Left cardiac atrium (tissue), 4 donors: ENCODE measurements at regions not wholly inside any gene's neighbourhood (a gene's known extent, or its start where the extent isn't known, plus 50 kb on each side); places are given as distances from the start of the nearest gene placed in this dataset.

Experiments
- ATAC-seq, 2 donors: fragments of 200-7000 bp; cut with Tn5 transposase; one replicate each; pipeline ENCODE4 v1.9.1; 2020; ENCODE audit warnings: mild to moderate bottlenecking in 2 of 2, moderate library complexity in 2 of 2
- DNase-seq: peaks from one replicate; pipeline ENCODE4 v3.0.0-alpha.2; 2020
- intact Hi-C, 2 donors: fragments of 100-400 bp; cut with DNase I; formaldehyde crosslinking; loops; one replicate each; pipeline versions ENCODE4 v1.14.1 to v1.15.1; 2022 to 2023
- donor health status: DM: no; HTN: yes; CAD: no.
- donor health status: DM: no; HTN: yes; CAD: no; lungs with severe emphysema.
- donor health status: DM: yes; HTN: yes; CAD: no.
- donor health status: Dilated cardiomyopathy.

DNA sequence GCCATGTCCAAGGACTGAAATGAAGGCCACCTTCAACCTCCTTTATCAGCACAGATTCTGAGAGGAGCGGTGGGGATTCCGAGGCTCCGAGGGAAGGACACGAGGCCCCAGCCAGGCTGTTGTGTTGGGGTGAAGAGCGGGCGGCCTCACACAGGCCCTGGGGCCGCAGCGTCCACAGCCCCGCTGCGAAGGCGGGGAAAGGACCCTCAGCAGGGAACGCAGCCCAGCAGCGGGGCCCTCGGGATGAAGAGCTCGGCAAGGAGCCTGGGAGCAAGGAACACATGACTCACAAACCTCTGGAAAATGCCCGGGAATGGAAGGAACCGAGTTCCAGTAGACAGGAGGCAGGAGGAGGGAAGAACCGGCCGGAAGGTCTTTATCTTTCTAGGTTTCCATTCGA, 227.2 kb downstream of the BRD1 start:
- no peak for ATAC-seq
- no peak for DNase-seq
- intact Hi-C loops, result no loop called here

DNA sequence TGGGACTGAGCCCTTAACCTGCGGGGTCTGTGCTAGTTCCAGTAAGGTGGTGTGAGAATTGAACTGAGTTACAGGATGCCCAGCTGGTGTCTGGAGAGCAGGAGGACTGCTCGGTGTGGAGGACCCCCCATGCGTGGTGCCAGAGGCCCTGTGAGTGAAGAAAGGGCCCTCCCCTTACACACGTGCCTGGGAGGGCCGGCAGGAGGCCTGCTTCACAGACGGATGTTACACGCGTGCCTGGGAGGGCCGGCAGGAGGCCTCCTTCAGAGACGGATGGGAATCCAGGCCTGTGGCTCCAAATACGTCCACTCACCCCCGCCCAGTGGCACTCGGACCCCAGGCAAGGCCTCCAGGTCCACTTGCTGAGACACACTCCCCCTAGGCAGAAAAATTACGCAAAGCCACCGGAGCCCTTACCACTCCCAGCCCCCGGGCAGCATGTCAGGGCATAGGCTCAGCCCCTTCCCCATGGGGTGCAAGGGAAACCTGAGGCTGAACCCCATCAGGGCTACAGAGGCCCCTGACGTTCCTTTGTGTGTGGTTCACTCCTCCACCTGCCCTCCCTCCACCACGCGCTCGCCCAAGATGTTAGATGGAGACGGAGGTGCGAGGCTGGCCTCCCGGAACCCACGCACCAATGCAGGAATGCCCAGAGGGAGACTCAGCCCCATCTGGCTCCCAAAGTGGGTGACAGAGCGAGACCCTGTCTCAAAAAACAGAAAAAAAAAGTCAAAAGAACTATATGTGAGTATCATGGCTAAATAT, 227.8 kb downstream of the BRD1 start:
- DNase-seq (no peak), ATAC-seq (no peak)
- intact Hi-C loops, result no loop called here

DNA sequence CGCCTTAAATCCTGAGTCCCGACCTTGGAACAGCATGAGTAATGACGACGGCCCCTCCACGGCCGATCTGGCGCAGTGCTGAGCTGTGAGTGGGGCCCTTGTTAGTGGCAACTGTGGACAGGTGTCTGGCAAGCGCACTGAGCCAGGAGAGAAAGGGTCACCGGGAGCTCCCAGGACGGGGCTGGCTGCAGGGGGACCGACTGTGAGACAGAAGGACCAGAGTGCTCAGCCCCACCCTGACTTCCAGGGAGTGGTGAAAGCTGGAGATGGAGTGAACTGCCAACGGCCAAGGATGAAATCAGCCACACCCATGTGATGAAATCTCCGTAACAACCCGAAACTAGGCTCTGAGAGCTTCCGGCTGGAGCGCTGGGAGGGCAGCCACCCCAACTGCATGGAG, 228.6 kb downstream of the BRD1 start:
- DNase-seq, result no peak
- ATAC-seq, result no peak
- intact Hi-C loops, result no loop called here

DNA sequence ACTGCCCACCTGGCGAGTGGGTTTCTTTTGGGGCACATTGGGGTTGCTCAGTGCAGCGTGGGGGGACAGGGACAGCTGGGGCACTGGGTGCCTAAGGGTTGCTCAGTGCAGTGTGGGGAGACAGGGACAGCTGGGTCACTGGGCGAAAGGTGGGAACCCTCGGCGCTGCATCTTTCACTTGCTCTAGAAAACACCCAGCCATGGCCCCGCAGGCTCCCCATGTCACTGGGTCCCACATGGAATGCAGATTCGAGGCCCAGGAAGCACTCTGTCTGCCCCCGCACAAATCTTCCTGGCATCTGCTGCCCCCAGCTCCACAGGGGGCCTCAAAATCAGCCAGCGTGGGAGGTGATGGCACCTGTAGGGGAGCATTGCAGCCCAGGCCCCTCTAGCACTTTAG, 229.3 kb downstream of the BRD1 start:
- ATAC-seq (no peak), DNase-seq (no peak)
- intact Hi-C loops, result no loop called here

DNA sequence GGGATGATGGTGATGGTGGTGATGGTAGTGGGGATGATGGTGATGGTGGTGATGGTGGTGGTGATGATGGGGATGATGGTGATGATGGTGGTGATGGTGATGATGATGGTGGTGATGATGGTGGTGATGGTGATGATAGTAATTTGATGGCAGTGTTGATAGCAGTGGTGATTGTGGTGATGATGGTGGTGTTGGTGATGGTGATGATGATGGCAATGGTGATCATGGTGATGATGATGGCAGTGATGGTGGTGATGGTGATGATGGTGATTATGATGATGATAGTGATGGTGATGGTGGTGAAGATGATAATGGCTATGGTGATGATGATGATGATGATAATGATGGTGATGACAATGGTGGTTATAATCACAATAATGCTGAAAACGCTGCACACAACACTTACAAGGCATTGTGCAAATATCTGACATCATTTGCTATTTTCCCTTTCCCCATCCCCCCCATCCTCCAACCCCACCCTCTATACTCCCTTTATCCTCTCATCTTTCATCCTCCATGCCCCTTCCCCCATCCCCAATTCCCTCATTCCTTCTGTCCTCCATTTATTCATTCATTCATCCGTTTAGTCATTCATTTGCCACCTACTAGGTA, 230.1 kb downstream of the BRD1 start:
- intact Hi-C loops, result no loop called here
- no peak for ATAC-seq
- no peak for DNase-seq

DNA sequence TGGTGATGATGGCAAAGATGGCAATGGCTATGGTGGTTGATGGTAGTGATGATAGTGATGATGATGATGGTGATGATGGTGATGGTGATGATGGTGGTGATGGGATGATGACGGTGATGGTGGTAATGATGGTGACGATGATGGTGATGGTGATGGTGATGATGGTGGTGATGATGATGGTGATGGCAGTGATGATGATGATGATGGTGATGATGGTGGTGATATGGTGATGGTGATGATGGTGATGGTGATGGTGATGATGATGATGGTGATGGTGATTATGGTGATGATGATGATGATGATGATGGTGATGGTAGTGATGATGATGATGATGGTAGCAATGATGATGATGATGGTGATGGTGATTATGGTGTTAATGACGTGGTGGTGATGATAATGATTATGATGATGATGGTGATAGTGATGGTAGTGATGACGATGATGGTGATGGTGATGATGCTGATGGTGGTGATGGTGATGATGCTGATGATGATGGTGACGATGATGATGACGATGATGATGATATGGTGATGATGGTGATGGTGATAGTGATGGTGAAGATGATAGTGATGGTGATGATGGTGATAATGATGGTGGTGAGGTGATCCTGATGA, 232.1 kb downstream of the BRD1 start:
- no peak for DNase-seq
- ATAC-seq, result no peak
- intact Hi-C loops, result no loop called here

DNA sequence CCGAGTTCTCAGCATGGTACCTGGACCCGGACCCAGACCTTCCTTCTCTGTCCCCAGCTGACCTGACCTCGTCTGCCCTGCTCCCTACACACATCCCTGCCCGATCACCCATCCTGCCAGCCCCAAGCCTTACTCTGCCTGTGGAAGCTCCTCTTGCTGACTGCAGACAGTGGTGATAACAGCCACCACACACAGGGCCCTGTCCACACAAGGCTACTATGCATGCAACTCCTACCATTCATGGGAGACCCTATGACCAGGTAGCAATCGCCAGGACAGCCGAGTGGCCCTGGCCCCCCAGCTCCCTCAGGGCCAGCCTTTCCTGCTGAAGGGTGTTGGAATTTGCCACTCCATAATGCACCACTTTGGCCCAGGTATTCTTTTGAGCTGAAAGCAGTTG, 233.6 kb downstream of the BRD1 start:
- no peak for ATAC-seq
- intact Hi-C loops, result no loop called here
- no peak for DNase-seq

DNA sequence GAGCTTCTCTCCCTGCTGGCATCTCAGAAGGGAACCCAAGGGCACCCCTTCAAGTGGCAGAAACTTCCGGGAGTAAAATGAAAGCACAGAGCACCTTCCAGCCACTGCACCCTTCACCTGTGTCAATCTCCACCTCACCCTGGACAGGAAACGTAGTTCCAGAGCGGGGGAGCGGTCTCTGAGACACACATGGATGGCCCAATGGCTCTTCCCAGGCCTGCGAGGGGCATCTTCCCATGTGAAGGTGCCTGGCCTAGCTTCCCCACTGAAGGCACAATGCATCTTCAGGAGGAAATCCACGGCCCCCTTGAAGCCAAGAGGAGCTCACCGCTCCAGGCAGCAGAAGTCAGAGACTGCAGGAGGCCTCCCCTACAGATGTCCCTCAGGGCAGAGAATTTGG, 234.2 kb downstream of the BRD1 start:
- DNase-seq, result no peak
- ATAC-seq, result no peak
- intact Hi-C loops, result no loop called here

DNA sequence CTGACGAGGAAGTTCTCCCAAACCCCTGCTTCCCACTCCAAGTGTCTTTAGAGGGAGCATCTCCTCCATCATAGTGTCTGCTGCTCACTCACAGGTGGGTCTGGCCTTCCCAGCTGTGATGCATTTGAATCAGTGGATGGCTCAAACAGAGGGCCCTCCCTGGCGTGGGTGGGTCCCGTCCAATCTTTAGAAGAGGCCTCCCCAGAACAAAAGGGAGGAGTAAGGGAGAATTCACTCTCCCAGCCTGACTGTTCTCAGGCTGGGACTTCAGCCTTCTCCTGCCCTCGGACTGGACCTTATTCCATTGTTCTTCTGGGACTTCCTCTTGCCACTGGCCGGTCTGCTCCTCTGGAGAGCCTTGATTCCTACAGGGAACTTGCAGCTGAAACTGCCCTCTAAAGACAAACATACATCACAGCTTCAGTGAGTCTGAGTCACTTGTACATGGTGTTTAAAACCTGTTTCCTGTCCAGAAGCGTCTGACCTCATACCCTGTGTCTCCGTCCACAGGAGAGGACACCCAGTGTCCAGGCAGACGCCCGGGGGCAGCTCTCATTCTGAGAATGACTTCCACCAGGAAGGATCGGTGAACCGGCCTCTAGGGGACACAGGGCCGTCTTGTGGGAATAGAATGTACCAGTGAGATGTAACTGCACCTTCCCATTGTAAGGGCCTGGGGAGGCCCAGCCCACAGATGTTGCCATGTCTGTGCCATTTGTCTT, 234.7 kb downstream of the BRD1 start:
- DNase-seq, result no peak
- ATAC-seq, result no peak
- intact Hi-C loops, result no loop called here

DNA sequence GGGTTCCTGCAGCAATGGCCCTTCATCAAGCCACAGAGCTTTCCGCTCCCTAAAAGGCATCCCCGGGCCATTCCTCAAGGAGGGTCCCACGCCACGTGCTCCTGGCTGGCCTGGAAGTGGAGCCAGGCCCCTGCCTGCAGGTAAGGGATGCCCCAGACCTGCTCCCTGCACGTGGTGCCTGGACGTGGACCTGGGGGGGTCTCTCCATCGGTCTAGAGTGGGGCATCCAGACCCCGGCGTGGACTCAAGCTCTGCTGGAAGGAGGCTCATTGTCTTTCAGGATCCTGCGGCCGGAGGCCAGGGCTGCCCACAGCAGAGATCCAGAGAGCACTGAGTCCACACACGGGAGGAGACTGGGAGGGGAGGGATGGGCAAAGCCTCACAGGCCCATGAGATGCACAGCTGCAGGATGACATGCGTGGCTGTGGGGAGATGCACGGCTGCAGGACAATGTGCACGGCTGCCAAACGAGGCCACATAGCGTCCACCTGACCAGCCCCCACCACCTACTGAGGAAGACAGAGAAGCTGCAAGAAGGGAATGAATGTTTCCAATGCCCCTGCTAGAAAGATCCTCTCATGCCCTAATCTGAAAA, 236.7 kb downstream of the BRD1 start:
- no peak for DNase-seq
- no peak for ATAC-seq

DNA sequence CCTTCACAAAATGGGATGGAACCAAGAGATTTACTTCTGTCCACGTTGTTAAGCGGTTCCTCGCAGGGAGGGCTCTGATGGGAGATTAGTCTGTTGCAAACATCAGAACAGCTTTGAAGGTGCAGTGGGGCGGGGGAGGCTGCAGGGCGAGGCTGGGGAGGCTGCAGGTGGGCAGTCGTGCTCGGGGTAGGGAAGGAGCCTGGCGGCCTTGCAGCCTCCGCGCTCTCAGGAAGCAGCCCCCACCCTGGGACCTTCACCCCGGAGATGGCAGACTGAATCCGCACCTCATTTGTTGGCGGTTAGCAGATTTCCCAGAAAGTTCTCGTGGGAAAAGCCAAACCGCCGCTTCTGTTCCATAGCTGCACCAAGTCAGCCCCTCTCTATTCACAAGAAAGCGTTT, 237.3 kb downstream of the BRD1 start:
- DNase-seq (no peak), ATAC-seq (no peak)
- intact Hi-C loops, result no loop called here

More for the DNA sequence above, 236.7 kb downstream of the BRD1 start:
- intact Hi-C loops, result no loop called here

DNA sequence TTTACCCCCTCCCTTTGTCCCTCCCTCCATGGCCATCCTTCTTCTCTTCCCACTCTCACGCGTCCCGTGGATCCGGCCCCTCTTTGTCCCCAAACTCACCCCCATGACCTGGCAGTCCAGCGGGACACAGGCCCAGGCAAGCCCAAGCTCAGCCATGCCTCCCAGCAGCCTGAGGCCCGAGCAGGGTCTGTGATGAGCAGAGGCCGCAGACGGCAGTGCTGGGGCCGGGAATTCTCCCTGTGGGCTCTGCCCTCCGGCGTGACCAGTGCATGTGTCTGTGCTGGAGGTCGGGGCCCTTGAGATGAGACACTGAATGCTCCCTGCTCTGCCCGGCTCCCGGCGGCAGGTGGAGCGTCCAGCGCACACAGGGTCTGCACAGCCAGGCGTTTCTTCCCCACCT, 237.9 kb downstream of the BRD1 start:
- DNase-seq (no peak), ATAC-seq (no peak)
- intact Hi-C loops, result no loop called here

DNA sequence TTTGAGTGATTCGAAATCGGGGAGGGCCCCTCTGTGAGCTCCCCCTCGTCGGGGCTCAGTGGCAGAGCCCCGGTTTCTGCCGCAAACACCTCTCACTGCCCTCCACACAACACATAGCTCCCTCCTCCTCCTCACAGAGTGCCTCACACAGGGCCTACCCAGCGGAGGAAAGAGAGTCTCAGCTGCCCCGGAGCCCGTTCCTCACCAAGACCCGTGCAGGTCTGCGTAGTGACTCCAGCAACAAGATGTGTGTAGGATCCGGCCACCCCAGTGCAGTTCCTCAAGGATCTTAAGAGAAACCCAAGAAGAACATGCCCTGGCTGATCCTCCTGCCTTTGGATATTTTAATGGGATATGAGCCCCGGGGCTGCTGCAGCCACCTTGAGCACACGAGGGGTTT, 238.4 kb downstream of the BRD1 start:
- DNase-seq (no peak), ATAC-seq (no peak)
- intact Hi-C loops, result no loop called here

DNA sequence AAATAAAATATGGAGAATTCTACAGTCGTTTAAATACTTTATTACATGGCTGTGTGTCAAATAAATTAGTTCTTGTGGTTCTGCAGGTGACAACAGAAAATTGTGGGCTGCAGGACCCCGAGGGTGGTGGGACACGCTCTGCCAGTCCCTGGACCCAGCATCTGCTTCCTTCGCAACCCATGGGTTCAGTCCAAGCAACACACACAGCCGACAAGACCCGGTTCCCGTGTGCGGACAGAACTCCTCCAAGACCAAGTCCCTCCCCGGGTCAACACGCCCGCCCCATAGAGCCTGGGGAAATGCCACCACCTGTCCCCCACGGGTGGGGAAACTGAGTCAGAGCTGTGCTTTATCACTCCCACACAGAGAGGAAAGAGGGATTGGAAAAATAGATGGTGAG, 238.9 kb downstream of the BRD1 start:
- intact Hi-C loops, result no loop called here
- DNase-seq (no peak), ATAC-seq (no peak)

DNA sequence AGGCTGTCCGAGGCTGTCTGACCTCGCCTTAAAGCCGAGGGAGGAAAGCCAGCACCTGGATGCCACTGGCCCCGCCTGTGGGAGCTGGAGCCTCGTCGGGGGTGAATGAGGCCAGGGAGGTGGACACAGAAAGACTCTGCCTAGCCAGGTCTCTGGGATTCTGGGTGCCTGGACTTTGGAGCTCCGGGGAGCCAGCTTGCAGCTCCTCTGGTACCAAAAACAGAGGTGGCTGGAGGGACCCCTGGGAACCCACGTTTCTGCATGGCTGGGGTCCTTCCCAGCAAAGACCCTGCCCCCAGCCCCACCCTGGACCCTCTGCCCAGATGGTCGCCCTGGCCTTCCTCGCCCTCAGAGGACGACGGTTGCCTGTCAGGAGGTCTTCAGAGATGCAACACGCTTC, 239.7 kb downstream of the BRD1 start:
- ATAC-seq, result no peak
- intact Hi-C loops, result no loop called here
- DNase-seq, result no peak

DNA sequence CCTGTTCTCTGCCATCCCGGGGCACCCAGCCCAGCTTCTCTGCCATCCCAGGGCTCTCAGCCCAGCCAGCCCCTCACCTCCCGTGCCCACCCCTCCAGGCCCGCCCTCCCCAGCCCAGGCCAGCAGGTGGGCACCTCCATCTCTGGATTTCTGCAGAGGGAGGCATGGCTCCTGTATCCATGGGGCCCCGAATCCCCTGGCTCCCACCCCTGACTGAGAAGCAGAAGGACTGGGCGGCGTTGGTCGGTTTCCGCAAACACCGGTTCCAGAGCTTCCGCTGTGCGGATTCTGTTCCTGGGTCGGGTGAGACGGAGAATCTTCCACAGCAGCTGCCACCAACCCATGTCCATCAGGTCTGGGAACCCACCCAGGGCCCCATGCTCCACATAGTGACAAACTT, 240.3 kb downstream of the BRD1 start:
- no peak for DNase-seq
- ATAC-seq, result no peak
- intact Hi-C loops, result no loop called here

DNA sequence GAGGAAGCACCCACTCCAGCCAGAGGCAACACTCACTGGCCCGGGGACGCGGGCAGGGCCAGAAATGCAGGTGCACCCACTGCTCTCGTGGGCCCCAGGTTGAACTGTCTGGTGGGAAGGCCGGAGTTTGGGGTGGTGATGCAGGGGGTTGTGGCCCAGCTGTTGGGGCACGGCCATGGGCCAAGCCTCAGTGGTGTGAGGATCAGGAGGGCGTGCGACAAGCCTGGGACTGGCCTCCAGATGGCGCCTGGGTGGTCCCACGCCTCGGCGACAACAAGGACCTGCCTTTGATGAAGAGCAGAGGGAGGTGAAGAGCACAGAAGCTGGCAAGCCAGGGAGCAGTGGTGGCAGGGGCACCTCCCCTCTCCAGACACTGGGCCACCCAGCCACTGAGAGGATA, 240.8 kb downstream of the BRD1 start:
- ATAC-seq (no peak), DNase-seq (no peak)
- intact Hi-C loops, result no loop called here

DNA sequence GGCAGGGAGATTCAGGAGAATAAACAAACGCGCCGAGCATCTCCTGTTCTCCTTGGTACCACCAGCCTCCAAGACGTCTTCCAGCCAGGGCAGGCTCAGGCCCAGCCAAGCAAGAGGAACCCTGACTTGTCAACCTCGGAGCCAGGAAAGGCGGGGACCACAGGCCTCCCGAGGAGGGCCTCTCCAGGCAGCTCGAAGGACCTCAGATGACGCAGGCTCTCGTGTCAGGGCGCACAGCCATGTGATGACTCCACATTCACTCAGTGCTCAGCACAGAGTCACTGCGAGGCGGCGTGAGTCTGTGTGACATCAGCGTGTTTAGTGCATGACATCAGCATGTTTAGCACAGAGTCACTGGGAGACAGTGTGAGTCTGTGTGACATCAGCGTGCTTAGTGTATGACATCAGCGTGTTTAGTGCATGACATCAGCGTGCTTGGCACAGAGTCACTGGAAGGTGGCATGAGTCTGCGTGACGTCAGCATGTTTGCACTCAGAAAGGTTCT, 241.4 kb downstream of the BRD1 start:
- ATAC-seq (no peak), DNase-seq (no peak)

DNA sequence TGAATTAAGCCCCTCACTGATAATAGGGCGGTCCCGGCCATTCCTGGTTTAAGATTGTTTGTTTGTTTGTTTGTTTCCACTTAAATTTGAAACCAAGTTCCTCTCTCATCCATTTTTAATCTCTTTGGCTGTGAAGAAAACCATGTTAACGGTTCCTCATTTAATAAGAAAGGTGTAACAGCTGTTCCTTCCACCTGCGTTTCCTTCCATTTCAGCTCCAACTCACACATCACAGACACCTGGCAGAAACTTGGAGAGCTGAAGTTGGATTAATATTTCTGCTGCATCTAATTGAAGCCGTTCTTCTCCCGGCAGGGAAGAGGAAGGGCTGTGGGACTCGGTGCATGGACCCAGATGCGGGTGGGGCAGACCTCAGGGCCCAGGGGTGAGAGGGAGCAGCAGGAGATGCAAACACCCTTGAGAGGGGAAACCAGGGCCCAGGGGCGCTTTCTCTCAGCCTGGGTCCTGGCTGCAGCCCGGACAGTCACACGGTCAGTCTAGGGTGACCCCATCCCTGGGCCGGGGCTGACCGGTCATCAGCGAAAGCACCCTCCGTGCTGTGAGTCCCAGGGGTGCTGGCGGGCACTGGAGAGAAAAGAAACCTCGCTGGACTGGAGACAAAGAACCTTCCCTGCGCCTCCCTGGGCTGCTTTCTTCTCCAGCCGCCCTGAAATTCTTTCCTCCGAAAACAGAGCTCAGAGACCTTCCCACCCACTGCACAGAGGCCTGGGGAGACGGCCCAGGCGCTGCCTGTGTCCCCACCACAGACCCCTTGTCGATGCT, 242.0 kb downstream of the BRD1 start:
- intact Hi-C loops, result no loop called here
- no peak for ATAC-seq
- no peak for DNase-seq

More for the DNA sequence above, 241.4 kb downstream of the BRD1 start:
- intact Hi-C loops, result no loop called here
